ENCODE measurements at regions not wholly inside any gene's neighbourhood (a gene's known extent, or its start where the extent isn't known, plus 50 kb on each side); places are given as distances from the start of the nearest gene placed in this dataset.

DNA sequence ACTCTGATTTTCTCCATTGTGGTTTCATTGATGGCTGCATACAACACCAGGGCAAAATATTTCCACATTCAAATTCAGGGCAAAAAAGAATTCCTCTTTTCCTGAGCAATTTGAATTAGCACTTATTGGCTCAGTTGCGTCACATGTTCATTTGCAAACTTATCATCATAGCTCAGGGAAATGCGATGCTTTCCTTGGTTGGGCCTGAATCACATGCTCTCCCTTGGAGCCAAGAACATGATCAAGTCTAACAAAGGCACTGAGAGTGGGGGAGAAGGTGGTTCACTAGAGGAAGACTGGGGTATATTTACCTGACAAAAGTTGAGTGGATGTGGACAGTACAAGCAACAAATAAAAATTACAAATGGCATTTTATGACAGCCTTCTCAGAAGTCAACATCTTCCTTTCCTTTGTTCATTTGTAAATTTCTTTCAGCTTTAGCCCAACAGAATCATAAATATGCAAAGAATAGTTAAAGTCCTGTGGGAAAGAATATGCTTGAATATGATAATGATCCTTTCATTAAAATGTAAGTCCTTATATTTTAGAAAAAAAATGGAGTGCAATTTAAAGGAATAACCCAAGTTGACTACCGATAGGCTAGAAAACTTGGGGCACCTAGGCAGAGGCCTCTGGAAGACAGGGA is 277.2 kb downstream of the NEDD1 start:
- DNase-seq, result no peak
- Mint-ChIP-seq H3K9me3 (ENCODE audit: low read depth) (no peaks in the 10 kb centered on the region), H3K4me1 (no peaks in the 10 kb centered on the region), H3K27ac (no peak overlapping the region), H3K36me3 (ENCODE audit: low read depth) (no peaks in the 10 kb centered on the region), H3K4me3 (no peak overlapping the region), H3K27me3 (no peaks in the 10 kb centered on the region)
- CTCF ChIA-PET, result interaction anchor here (0.6 kb wide), 2 partner anchors 7 to 19 kb away, joined by 4 to 7 read pairs; no protein-coding TSS in a partner anchor
- POLR2A ChIA-PET, result no interaction called here
- no peak for ATAC-seq
- intact Hi-C loops (cut with DNase I, micrococcal nuclease), result no loop called here

DNA sequence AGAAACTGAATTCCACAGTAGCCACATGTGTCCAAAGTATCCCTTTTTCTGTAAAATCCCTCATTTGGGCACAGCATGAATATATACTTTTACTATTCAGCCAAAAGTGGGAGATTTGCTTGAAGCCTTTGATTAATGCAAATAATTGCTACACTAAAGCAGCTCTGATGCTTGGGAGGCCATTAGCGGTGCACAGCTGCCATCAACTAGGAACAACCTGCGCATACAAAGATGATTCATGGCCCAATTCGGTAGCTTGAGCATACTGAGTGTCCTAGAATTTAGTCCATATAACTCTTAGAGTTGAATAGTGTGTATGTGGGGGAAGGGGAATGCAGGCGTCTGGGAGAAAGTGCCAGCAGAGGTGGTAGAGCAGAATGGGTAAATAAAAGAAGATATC is 277.0 kb upstream of the RMST start:
- no peak overlapping the region for H3K27ac Mint-ChIP-seq
- CTCF ChIA-PET, result no interaction called here
- intact Hi-C loops (cut with DNase I, micrococcal nuclease), result no loop called here

DNA sequence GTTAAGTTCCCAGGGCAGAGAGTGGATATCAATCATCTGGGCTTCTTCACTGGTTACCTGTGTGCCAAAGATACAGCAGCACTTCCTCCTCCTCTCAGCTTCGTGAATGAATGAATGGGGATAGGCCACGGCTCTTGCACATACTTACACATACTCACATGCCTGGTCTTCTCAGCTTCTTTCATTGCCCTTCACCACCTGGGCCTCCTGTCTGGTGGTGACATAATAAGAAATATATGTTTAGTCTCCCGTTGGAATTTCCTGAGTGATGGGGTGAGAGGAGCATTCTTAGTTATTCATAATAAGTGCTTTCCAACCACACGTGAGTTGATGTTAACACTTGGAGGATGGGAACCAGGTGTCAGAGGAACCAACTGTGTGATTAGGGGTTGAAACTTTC is 268.1 kb upstream of the RMST start:
- POLR2A ChIA-PET, result no interaction called here
- intact Hi-C loops (cut with DNase I, micrococcal nuclease), result no loop called here

More for the DNA sequence above, 277.0 kb upstream of the RMST start:
- H3K9me3 Mint-ChIP-seq (ENCODE audit: low read depth), result no peaks in the 10 kb centered on the region
- POLR2A ChIA-PET, result no interaction called here
- ATAC-seq, result no peak
- no peaks in the 10 kb centered on the region for H3K36me3 Mint-ChIP-seq (ENCODE audit: low read depth)
- H3K4me3 Mint-ChIP-seq, result no peak overlapping the region
- no peak for DNase-seq
- H3K4me1 Mint-ChIP-seq, result no peaks in the 10 kb centered on the region
- no peaks in the 10 kb centered on the region for H3K27me3 Mint-ChIP-seq

DNA sequence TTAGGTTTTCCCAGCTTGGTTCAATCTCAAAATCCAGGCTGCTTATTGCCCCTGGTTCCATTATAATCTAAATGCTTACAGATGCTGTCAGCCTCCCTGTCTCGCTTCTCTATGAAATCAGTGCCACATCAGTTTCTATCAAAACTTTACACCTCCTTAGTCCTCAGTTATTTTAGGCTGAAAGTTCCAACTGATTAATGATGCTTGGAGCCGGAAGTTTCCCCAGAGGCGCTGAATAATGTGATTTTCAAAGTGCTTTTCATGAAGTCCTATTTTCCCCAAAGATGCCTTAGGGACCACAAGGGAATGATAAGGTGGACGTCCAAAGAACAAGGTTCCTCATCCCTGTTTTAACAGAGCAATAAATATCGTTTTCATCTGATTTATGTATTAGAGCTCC is 262.4 kb upstream of the RMST start:
- Mint-ChIP-seq H3K4me1 (no peaks in the 10 kb centered on the region), H3K36me3 (ENCODE audit: low read depth) (no peaks in the 10 kb centered on the region), H3K9me3 (ENCODE audit: low read depth) (no peaks in the 10 kb centered on the region), H3K27me3 (no peaks in the 10 kb centered on the region), H3K27ac (no peak overlapping the region), H3K4me3 (no peak overlapping the region)
- ATAC-seq, result no peak
- POLR2A ChIA-PET, result no interaction called here
- intact Hi-C loops (cut with DNase I, micrococcal nuclease), result no loop called here
- DNase-seq, result no peak
- CTCF ChIA-PET, result no interaction called here

More for the DNA sequence above, 268.1 kb upstream of the RMST start:
- Mint-ChIP-seq H3K36me3 (ENCODE audit: low read depth) (no peaks in the 10 kb centered on the region), H3K9me3 (ENCODE audit: low read depth) (peaks cover 1% of the 10 kb centered on the region), H3K27ac (no peak overlapping the region), H3K4me1 (no peaks in the 10 kb centered on the region), H3K4me3 (no peak overlapping the region), H3K27me3 (no peaks in the 10 kb centered on the region)
- ATAC-seq (no peak), DNase-seq (no peak)
- CTCF ChIA-PET, result interaction anchor here (0.7 kb wide), 1 partner anchor 627 kb away, joined by 3 read pairs; no protein-coding TSS in a partner anchor

DNA sequence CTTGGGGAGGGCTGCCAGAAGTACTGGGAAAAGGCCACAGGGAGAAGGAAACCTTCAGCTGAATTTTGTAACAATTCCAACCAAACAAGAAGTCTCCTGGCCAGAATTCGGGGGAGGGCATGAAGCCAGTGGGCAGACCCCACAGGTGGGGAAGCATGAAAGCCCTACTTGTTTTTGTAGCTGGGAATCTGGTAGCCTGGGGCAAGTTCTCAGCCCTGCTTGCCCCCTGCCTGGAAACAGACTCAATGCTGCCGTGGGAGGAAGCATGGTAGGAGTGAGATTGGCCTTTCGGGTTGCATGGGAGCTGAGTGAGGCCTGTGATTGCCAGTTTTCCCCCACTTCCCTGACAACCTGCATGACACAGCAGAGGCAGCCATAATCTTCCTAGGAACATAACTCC is 259.2 kb upstream of the RMST start:
- DNase-seq, result no peak
- Mint-ChIP-seq H3K36me3 (ENCODE audit: low read depth) (no peaks in the 10 kb centered on the region), H3K9me3 (ENCODE audit: low read depth) (peaks cover 1% of the 10 kb centered on the region), H3K27ac (no peak overlapping the region), H3K27me3 (peaks cover 2% of the 10 kb centered on the region), H3K4me1 (no peaks in the 10 kb centered on the region), H3K4me3 (no peak overlapping the region)
- ChIA-PET POLR2A (no interaction called here), CTCF (interaction anchor here (0.7 kb wide), 1 partner anchor 19 kb away, joined by 7 read pairs; no protein-coding TSS in a partner anchor)
- intact Hi-C loops (cut with DNase I, micrococcal nuclease), result no loop called here
- no peak for ATAC-seq

DNA sequence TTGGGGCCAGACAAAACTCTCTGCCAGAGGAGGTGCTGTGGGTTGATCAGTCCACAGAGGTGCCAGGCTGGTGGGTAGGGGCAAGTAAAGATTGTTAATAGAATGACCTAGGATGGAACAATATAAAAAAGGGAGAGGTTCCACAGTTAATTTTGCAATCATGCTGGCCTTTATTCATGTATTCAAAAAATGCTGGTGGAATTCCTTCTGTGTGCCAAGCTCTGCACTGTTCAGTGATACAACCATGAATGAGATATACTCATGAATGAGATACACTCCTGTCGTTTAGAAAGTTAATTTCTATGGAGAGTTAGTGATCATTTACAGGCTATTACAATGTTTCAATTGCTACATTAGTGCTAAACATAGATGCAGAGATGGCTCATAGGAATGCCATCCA is 252.6 kb upstream of the RMST start:
- Mint-ChIP-seq H3K27ac (no peak overlapping the region), H3K4me1 (no peaks in the 10 kb centered on the region), H3K9me3 (ENCODE audit: low read depth) (peaks cover 3% of the 10 kb centered on the region), H3K36me3 (ENCODE audit: low read depth) (no peaks in the 10 kb centered on the region), H3K27me3 (peaks cover 2% of the 10 kb centered on the region), H3K4me3 (no peak overlapping the region)
- no peak for ATAC-seq
- POLR2A ChIA-PET, result no interaction called here
- intact Hi-C loops (cut with DNase I, micrococcal nuclease), result no loop called here
- CTCF ChIA-PET, result no interaction called here
- DNase-seq, result no peak

DNA sequence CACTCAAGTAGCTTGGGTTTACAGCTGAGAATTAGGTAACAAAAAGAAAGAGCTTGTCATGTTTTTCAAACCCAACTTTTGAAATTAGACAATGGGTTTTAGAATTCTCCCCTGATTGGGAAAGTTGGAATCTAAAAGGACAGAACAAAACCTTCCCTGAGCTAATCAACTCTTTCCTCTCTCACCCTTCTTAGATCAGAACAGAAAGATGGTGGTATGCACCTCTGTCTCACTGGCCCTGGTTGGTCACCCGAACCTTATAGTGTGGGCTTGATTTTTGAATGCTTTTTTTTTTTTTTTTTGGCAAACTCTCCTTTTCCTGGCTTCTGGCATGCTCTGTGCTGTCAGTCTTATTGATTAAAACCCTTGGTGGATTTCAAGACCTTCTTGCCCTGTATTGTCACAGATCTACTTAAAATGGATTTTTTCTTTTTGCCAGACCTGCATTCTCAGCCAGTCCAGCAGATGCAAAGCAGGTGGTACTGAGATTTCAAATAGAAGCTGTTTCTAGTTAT is 251.1 kb upstream of the RMST start:
- H3K27me3 Mint-ChIP-seq, result no peaks in the 10 kb centered on the region

DNA sequence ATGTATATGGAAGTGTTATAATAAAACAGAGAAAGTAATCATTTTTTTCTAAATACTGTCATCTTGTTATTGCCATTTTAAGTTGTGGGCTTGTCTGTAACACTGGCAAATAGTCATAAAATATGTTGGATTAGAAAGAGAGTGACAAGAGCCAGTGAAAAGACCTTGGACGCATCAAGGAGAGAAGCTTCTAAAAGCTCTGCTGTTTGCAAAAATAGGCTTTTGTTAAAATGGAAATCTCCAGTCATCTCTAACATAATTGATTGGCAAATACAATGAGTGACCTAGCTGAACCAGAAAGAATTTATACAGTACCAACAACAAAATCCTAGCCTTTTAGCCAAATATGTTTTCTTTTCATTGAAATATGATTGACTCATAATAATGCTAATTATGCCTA is 245.8 kb upstream of the RMST start:
- POLR2A ChIA-PET, result no interaction called here
- Mint-ChIP-seq H3K9me3 (ENCODE audit: low read depth) (no peaks in the 10 kb centered on the region), H3K36me3 (ENCODE audit: low read depth) (no peaks in the 10 kb centered on the region), H3K27ac (no peak overlapping the region), H3K27me3 (no peaks in the 10 kb centered on the region), H3K4me3 (no peak overlapping the region), H3K4me1 (no peaks in the 10 kb centered on the region)
- DNase-seq (no peak), ATAC-seq (no peak)
- CTCF ChIA-PET, result no interaction called here
- intact Hi-C loops (cut with DNase I, micrococcal nuclease), result no loop called here

More for the DNA sequence above, 251.1 kb upstream of the RMST start:
- ATAC-seq (no peak), DNase-seq (no peak)
- intact Hi-C loops (cut with DNase I, micrococcal nuclease), result no loop called here
- H3K9me3 Mint-ChIP-seq (ENCODE audit: low read depth), result peaks cover 1% of the 10 kb centered on the region
- H3K4me1 Mint-ChIP-seq, result no peaks in the 10 kb centered on the region
- POLR2A ChIA-PET, result no interaction called here
- CTCF ChIA-PET, result no interaction called here
- no peak overlapping the region for H3K27ac Mint-ChIP-seq
- no peak overlapping the region for H3K4me3 Mint-ChIP-seq
- no peaks in the 10 kb centered on the region for H3K36me3 Mint-ChIP-seq (ENCODE audit: low read depth)

DNA sequence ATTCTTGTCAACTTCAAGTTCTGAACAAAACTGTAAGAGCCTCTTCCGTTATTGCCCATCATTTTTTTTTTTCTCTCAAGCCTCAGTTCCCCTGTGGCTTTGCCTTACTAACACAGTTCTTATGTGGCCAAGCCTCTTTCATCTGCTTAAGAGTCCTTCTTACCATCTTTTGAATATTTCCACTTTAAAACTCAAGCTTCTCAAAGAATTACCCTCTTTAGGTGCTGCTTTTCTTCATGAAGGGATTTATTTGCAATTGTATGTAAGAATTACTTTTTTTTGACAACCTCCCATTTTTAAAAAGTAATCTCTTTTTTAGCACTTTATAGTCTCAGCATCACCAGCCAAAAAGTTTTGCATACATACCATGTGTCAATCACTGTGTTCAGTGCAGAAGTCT is 240.2 kb upstream of the RMST start:
- Mint-ChIP-seq H3K27ac (no peak overlapping the region), H3K4me1 (no peaks in the 10 kb centered on the region), H3K27me3 (no peaks in the 10 kb centered on the region), H3K4me3 (no peak overlapping the region), H3K36me3 (ENCODE audit: low read depth) (no peaks in the 10 kb centered on the region), H3K9me3 (ENCODE audit: low read depth) (no peaks in the 10 kb centered on the region)
- CTCF ChIA-PET, result interaction anchor here (0.6 to 0.7 kb wide), 2 partner anchors 227 to 408 kb away, joined by 3 to 4 read pairs; no protein-coding TSS in a partner anchor
- no peak for DNase-seq
- intact Hi-C loops (cut with DNase I, micrococcal nuclease), result no loop called here
- no peak for ATAC-seq
- POLR2A ChIA-PET, result no interaction called here

DNA sequence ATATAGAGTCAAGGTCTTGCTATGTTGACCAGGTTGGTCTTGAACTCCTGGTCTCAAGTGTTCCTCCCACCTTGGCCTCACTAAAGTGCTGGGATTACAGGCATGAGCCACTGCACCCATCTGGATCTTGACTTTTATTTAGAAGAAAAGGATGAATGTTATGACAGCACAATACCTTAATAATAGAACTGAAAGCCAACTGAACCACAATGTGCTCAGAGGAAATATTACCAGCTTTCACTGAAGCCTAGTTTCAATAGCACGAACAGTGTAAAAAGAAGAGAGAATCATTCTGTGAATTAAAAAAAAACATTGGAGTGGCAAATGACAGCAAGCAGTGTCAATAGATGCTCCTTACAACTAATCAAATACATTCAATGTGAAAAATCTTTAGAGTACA is 239.2 kb upstream of the RMST start:
- Mint-ChIP-seq H3K4me1 (no peaks in the 10 kb centered on the region), H3K27ac (no peak overlapping the region), H3K27me3 (no peaks in the 10 kb centered on the region), H3K4me3 (no peak overlapping the region), H3K9me3 (ENCODE audit: low read depth) (no peaks in the 10 kb centered on the region), H3K36me3 (ENCODE audit: low read depth) (no peaks in the 10 kb centered on the region)
- intact Hi-C loops (cut with DNase I, micrococcal nuclease), result no loop called here
- no peak for ATAC-seq
- no peak for DNase-seq
- ChIA-PET CTCF (no interaction called here), POLR2A (no interaction called here)

DNA sequence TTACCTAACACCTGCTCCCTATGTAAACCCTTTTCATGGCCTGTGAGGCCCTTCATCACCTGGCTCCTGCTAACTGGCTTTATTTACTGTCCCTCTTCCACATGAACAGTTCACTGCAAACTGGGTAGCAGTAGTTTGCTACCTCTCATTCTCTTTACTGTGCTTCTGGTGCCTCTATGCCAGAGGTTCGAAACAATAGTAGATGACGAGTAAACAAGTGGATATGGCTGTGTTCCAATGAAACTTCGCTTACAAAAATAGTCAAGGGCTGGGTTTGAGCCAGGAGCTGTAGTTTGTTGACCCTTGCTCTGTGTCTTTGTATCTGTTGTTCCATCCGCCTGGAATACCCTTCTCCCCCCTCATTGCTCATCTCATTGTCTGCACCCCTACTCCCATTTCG is 233.6 kb upstream of the RMST start:
- no peak overlapping the region for H3K4me3 Mint-ChIP-seq
- POLR2A ChIA-PET, result no interaction called here
- no peaks in the 10 kb centered on the region for H3K27me3 Mint-ChIP-seq
- intact Hi-C loops (cut with DNase I, micrococcal nuclease), result no loop called here
- H3K9me3 Mint-ChIP-seq (ENCODE audit: low read depth), result no peaks in the 10 kb centered on the region
- H3K27ac Mint-ChIP-seq, result no peak overlapping the region
- DNase-seq (no peak), ATAC-seq (no peak)
- CTCF ChIA-PET, result no interaction called here
- no peaks in the 10 kb centered on the region for H3K36me3 Mint-ChIP-seq (ENCODE audit: low read depth)
- H3K4me1 Mint-ChIP-seq, result no peaks in the 10 kb centered on the region

DNA sequence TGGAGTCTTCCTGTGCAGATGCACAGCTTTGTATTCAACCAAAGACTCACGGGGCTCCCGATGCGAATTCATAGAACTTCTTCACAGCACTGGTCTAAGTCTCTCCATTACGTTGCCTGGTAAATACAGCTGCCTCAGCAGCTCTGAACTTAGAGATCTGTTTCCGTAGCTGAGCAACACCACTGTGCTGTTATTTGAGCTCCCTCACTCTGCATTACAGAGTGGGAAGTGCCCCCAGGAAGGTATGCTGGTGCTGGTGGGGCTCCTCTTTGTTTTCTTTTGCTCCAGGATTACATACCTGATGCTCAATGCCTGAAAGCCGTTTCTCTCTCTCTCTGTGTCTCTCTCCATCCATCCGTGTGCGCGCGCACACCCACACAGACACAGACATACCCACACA is 227.5 kb upstream of the RMST start:
- ATAC-seq (no peak), DNase-seq (no peak)
- H3K4me1 Mint-ChIP-seq, result no peaks in the 10 kb centered on the region
- no peaks in the 10 kb centered on the region for H3K9me3 Mint-ChIP-seq (ENCODE audit: low read depth)
- H3K36me3 Mint-ChIP-seq (ENCODE audit: low read depth), result no peaks in the 10 kb centered on the region
- no peak overlapping the region for H3K27ac Mint-ChIP-seq
- CTCF ChIA-PET, result no interaction called here
- no peak overlapping the region for H3K4me3 Mint-ChIP-seq
- H3K27me3 Mint-ChIP-seq, result no peaks in the 10 kb centered on the region
- POLR2A ChIA-PET, result no interaction called here
- intact Hi-C loops (cut with DNase I, micrococcal nuclease), result no loop called here
